ENCODE measurements at regions not wholly inside any gene's neighbourhood (a gene's known extent, or its start where the extent isn't known, plus 50 kb on each side); places are given as distances from the start of the nearest gene placed in this dataset.
"Not testable (repeated sequence)": the region's sequence is repeated elsewhere in the genome, so short reads cannot be mapped to it uniquely, and the experiment has no call there.

DNA sequence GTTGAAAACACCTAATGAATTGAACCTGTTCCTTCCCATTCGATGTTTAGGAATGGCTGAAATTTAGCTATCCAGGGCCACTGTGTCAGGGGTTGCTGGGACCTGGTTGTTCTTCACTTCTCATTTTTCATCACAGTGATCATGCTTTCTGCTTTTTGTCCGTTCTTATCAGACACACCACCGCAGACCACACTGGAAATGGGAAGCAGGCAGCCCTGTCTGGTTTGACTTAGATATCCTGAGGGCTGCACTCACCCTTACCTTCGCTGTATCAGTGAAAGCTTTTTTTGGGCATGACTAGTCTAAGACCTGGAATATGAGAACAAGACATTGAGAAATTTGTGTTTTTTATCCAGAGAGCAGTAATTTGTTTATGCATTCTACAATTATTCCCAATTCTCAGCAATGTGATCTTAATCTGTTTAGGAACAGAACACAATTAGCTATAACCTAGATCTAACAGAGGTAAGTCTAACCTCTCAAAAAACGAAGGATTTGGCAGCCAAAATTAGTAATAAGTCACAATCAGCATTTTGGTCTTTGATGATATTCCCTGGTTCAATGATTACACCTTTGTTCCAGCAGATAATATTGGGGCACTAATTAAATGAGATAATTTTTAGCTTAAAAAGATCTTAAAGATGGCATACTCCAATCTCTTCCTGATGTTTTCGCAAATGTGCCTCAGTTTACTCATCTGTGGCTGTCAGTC lies 126.0 kb upstream of the GOT2 start:
- WGBS, 2 donors (ENCODE audit: low coverage in 1 of 2), result 58 to 66% methylated on average over 5 to 6 of the region's 6 CpGs
- DNase-seq, result no peak
- no peaks in the 10 kb centered on the region for H3K36me3 ChIP-seq
- H3K4me3 ChIP-seq, result no peak overlapping the region
- intact Hi-C loops (cut with DNase I; ENCODE audit: low total_unique reads) (no loop called here), in situ Hi-C loops (cut with MboI; ENCODE audit: low pct_ligation_motif_present in 1 of 4, low pct_unique_long_range_greater_than_20kb in 1 of 4, low sequenced_read_pairs in 3 of 4) (no loop called here)
- TF ChIP-seq CTCF (IDR thresholded peaks at IDR 0.05), result no peak
- no peak for TF ChIP-seq POLR2AphosphoS5 (IDR thresholded peaks at IDR 0.05)
- no peak for TF ChIP-seq EP300 (IDR thresholded peaks at IDR 0.05; ENCODE audit: low read depth)
- TF ChIP-seq POLR2A (IDR thresholded peaks at IDR 0.05), result no peak
- no peaks in the 10 kb centered on the region for H3K9me3 ChIP-seq
- H3K27ac ChIP-seq, result no peak overlapping the region
- H3K27me3 ChIP-seq, result no peaks in the 10 kb centered on the region
- H3K4me1 ChIP-seq, result no peaks in the 10 kb centered on the region

- H3K4me1 ChIP-seq; H3K4me3 ChIP-seq; DNase-seq; H3K27me3 ChIP-seq; in situ Hi-C loops (cut with MboI; ENCODE audit: low pct_ligation_motif_present in 1 of 4, low pct_unique_long_range_greater_than_20kb in 1 of 4, low sequenced_read_pairs in 3 of 4); H3K9me3 ChIP-seq; H3K27ac ChIP-seq; intact Hi-C loops (cut with DNase I; ENCODE audit: low total_unique reads); H3K36me3 ChIP-seq: not testable (repeated sequence)
Measured at GRCh38 chr16:58858577-58858976, 124.5 kb upstream of the GOT2 start.

- H3K36me3 ChIP-seq, result no peaks in the 10 kb centered on the region
- no peaks in the 10 kb centered on the region for H3K4me1 ChIP-seq
- DNase-seq, result no peak
- H3K4me3 ChIP-seq, result no peak overlapping the region
- TF ChIP-seq EP300 (IDR thresholded peaks at IDR 0.05; ENCODE audit: low read depth), result no peak
- no peak for TF ChIP-seq POLR2A (IDR thresholded peaks at IDR 0.05)
- TF ChIP-seq POLR2AphosphoS5 (IDR thresholded peaks at IDR 0.05), result no peak
- TF ChIP-seq CTCF (IDR thresholded peaks at IDR 0.05), result no peak
- no peak overlapping the region for H3K27ac ChIP-seq
- in situ Hi-C loops (cut with MboI; ENCODE audit: low pct_ligation_motif_present in 1 of 4, low pct_unique_long_range_greater_than_20kb in 1 of 4, low sequenced_read_pairs in 3 of 4), result no loop called here
- no peaks in the 10 kb centered on the region for H3K9me3 ChIP-seq
- no peaks in the 10 kb centered on the region for H3K27me3 ChIP-seq
- intact Hi-C loops (cut with DNase I; ENCODE audit: low total_unique reads), result no loop called here
- 70% methylated on average over 5 of the region's 5 CpGs; no CpG with 5 or more reads in 1 of the 2 donors for WGBS, 2 donors (ENCODE audit: low coverage in 1 of 2)
Measured at GRCh38 chr16:58855291-58855863, 121.3 kb upstream of the GOT2 start.

DNA sequence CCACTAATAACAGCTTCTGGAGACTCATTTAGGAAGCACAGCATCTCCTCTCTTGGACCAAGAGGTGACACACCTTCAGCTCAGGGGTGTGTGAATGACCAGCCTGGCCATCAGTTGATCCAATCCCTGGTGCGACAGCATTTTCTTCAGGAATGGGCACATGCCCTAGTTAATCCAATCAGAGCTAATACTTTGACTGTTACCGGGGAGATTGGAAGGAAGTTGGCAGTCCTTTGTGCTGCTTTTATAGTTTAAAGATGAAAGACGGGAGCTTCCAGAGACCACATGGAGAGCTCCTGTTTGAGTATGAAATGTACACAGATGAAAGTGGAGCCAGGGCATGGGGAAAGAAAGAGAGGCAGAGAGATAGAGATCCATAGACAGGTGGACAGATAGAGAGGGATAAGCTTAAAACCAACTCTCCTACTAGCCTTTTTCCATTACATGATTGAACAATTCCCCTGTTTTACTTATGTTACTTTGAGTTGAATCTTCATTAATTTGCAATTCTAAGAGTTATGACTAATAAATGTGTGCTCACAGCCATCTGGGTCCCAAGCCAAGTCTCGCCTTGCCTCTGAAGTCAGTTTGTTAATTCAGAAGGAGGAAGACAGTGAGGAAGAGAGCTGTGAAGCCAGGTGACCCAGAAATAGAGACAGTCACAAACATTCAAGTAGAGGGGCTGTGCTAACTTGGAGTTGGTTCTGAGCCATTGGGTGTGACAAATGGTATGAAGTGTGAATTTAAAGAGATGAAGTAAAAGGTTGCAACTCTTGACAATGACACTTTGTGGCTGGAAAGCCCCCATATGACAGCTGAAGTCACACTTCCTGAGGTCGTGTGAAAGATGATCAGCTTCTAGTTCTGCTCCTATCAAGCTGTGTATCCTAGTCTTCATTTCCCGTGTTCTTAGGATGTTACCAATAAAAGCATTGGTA lies 120.0 kb upstream of the GOT2 start:
- TF ChIP-seq EP300 (IDR thresholded peaks at IDR 0.05; ENCODE audit: low read depth) (no peak), POLR2AphosphoS5 (IDR thresholded peaks at IDR 0.05) (no peak), CTCF (IDR thresholded peaks at IDR 0.05) (no peak), POLR2A (IDR thresholded peaks at IDR 0.05) (no peak)
- no peaks in the 10 kb centered on the region for H3K27me3 ChIP-seq
- H3K9me3 ChIP-seq, result no peaks in the 10 kb centered on the region
- H3K4me3 ChIP-seq, result no peak overlapping the region
- DNase-seq, result no peak
- H3K27ac ChIP-seq, result no peak overlapping the region
- no peaks in the 10 kb centered on the region for H3K36me3 ChIP-seq
- in situ Hi-C loops (cut with MboI; ENCODE audit: low pct_ligation_motif_present in 1 of 4, low pct_unique_long_range_greater_than_20kb in 1 of 4, low sequenced_read_pairs in 3 of 4), result no loop called here
- no peaks in the 10 kb centered on the region for H3K4me1 ChIP-seq
- WGBS, 2 donors (ENCODE audit: low coverage in 1 of 2), result 54 to 64% methylated on average over 5 to 6 of the region's 6 CpGs
- intact Hi-C loops (cut with DNase I; ENCODE audit: low total_unique reads), result no loop called here
